ENCODE measurements at regions not wholly inside any gene's neighbourhood (a gene's known extent, or its start where the extent isn't known, plus 50 kb on each side); places are given as distances from the start of the nearest gene placed in this dataset.

DNA sequence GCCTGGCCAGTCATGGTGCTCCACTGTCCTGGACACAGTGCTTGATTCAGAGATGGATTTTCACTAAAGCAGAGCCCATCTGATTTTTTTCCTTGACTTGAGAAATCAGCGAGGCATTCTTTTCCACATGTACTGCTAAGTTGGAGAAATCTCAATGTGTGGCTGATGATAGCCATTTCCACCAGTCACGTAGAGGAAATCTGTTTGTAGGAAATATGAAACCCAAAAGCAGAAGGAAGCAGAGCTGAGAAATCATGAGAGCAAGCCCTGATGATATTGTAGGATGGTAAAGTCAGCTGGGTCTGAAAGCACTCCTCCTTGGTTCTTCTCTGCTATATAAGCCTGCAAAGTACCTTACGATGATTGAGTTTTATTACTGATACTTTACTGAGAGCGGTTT, 1233.4 kb downstream of the ROBO2 start:
- no peak for DNase-seq
- H3K4me3 ChIP-seq = no peak overlapping the region
- intact Hi-C loops (cut with DNase I, micrococcal nuclease) = no loop called here
- no peaks in the 10 kb centered on the region for H3K4me1 ChIP-seq (ENCODE audit: low read depth)
- H3K9me3 ChIP-seq = peaks cover 7% of the 10 kb centered on the region
- TF ChIP-seq CTCF (IDR thresholded peaks at IDR 0.05) = no peak
- no peaks in the 10 kb centered on the region for H3K36me3 ChIP-seq (ENCODE audit: low read depth)
- ATAC-seq = no peak

GRCh38 chr3:78274475-78275065, 1234.7 kb downstream of the ROBO2 start:
- intact Hi-C loops (cut with DNase I, micrococcal nuclease) = no loop called here
- TF ChIP-seq CTCF (IDR thresholded peaks at IDR 0.05) = no peak
- Histone ChIP-seq H3K36me3 (ENCODE audit: low read depth) (no peaks in the 10 kb centered on the region), H3K4me1 (ENCODE audit: low read depth) (no peaks in the 10 kb centered on the region), H3K9me3 (peaks cover 3% of the 10 kb centered on the region), H3K4me3 (no peak overlapping the region)
- ATAC-seq = no peak
- DNase-seq = no peak

- Histone ChIP-seq H3K4me1 (ENCODE audit: low read depth) (no peaks in the 10 kb centered on the region), H3K9me3 (peaks cover 3% of the 10 kb centered on the region), H3K36me3 (ENCODE audit: low read depth) (no peaks in the 10 kb centered on the region), H3K4me3 (no peak overlapping the region)
- DNase-seq (no peak), ATAC-seq (no peak)
- intact Hi-C loops (cut with DNase I, micrococcal nuclease) = no loop called here
- no peak for TF ChIP-seq CTCF (IDR thresholded peaks at IDR 0.05)
Measured at GRCh38 chr3:78275420-78275852, 1235.5 kb downstream of the ROBO2 start.

GRCh38 chr3:78277220-78277619, 1237.3 kb downstream of the ROBO2 start:
- H3K9me3 ChIP-seq = no peaks in the 10 kb centered on the region
- intact Hi-C loops (cut with DNase I, micrococcal nuclease) = no loop called here
- no peaks in the 10 kb centered on the region for H3K4me1 ChIP-seq (ENCODE audit: low read depth)
- H3K36me3 ChIP-seq (ENCODE audit: low read depth) = no peaks in the 10 kb centered on the region
- ATAC-seq (no peak), DNase-seq (no peak)
- no peak overlapping the region for H3K4me3 ChIP-seq
- no peak for TF ChIP-seq CTCF (IDR thresholded peaks at IDR 0.05)

- no peak for TF ChIP-seq CTCF (IDR thresholded peaks at IDR 0.05)
- intact Hi-C loops (cut with DNase I, micrococcal nuclease) = no loop called here
- no peaks in the 10 kb centered on the region for H3K36me3 ChIP-seq (ENCODE audit: low read depth)
- H3K9me3 ChIP-seq = no peaks in the 10 kb centered on the region
- ATAC-seq = no peak
- DNase-seq = no peak
- no peaks in the 10 kb centered on the region for H3K4me1 ChIP-seq (ENCODE audit: low read depth)
- no peak overlapping the region for H3K4me3 ChIP-seq
Measured at GRCh38 chr3:78277801-78278200, 1237.9 kb downstream of the ROBO2 start.

DNA sequence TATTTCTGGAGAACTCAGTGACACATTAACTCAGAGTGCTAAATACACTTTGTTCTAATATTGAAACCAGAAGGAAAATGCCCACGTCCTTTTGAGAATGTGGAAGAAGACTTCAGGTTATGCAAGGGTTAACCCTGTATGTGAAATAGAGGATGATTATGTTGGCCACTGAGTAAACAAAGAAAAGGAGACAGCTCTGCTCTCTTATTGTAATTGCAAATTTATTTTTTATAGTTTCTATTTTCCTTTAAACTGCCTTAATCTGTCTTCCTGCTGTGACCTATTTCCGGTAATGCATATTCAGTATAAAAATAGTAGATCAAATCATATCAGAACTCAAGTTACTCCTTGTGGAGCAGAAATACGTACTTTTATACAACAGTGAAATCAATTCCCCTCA, 1239.2 kb downstream of the ROBO2 start:
- no peak for TF ChIP-seq CTCF (IDR thresholded peaks at IDR 0.05)
- no peaks in the 10 kb centered on the region for H3K36me3 ChIP-seq (ENCODE audit: low read depth)
- H3K9me3 ChIP-seq = no peaks in the 10 kb centered on the region
- ATAC-seq = no peak
- no peak for DNase-seq
- H3K4me3 ChIP-seq = no peak overlapping the region
- no peaks in the 10 kb centered on the region for H3K4me1 ChIP-seq (ENCODE audit: low read depth)
- intact Hi-C loops (cut with DNase I, micrococcal nuclease) = no loop called here

Data from mucosa of descending colon (tissue), 3 donors.